GM12891 (cell line): ENCODE measurements at regions not wholly inside any gene's neighbourhood (a gene's known extent, or its start where the extent isn't known, plus 50 kb on each side); places are given as distances from the start of the nearest gene placed in this dataset.

Source experiments
- DNase-seq: peaks from one replicate; pipeline ENCODE4 v3.0.0; 2011; ENCODE audit warnings: low spot score; ENCODE audit not compliant: insufficient read length
- FAIRE-seq: peaks from 2 replicates; lab custom pipeline; 2011; peaks lifted over from hg19 to GRCh38; lab: Jason Lieb, UNC
- PAX5 ChIP-seq: IDR thresholded peaks from 2 replicates; pipeline ENCODE4 v1.6.1; 2011; ENCODE audit warnings: low read length, moderate library complexity, mild to moderate bottlenecking; ENCODE audit not compliant: insufficient read depth, severe bottlenecking
- POLR2A ChIP-seq: IDR thresholded peaks from 2 replicates; pipeline ENCODE4 v1.6.1; 2011; ENCODE audit warnings: low read depth, low read length, control low read depth
- POLR2AphosphoS5 ChIP-seq: IDR thresholded peaks from 2 replicates; pipeline ENCODE4 v1.6.1; 2011; ENCODE audit warnings: low read depth, low read length, control low read depth
- POU2F2 ChIP-seq: IDR thresholded peaks from 2 replicates; pipeline ENCODE4 v1.6.1; 2011; ENCODE audit warnings: low read depth, mild to moderate bottlenecking, control low read depth, low read length, moderate library complexity
- SPI1 ChIP-seq: IDR thresholded peaks from 2 replicates; pipeline ENCODE4 v1.6.1; 2011; ENCODE audit warnings: low read depth, low read length, control low read depth
- TAF1 ChIP-seq: IDR thresholded peaks from 2 replicates; pipeline ENCODE4 v1.6.1; 2011; ENCODE audit warnings: low read depth, low read length, control low read depth

- no peak for DNase-seq
- TF ChIP-seq PAX5 (no peak), POU2F2 (no peak)
- FAIRE-seq, result no peak
Measured at GRCh38 chr17:62189377-62189776, 124.3 kb upstream of the MED13 start.

- no peak for TF ChIP-seq POLR2A
- no peak for TF ChIP-seq SPI1
- no peak for TF ChIP-seq PAX5
- TF ChIP-seq POLR2AphosphoS5, result no peak
- TF ChIP-seq POU2F2, result no peak
- TF ChIP-seq TAF1, result no peak
- FAIRE-seq, result no peak
- no peak for DNase-seq
Measured at GRCh38 chr17:62188713-62189112, 123.6 kb upstream of the MED13 start.

GRCh38 chr17:62187681-62188080 is 122.6 kb upstream of the MED13 start:
- TF ChIP-seq POLR2A, result no peak
- no peak for TF ChIP-seq POU2F2
- no peak for TF ChIP-seq PAX5
- no peak for DNase-seq
- no peak for FAIRE-seq

GRCh38 chr17:62186841-62187240 is 121.8 kb upstream of the MED13 start:
- TF ChIP-seq SPI1 (no peak), POLR2A (no peak), PAX5 (no peak), POLR2AphosphoS5 (no peak), TAF1 (no peak), POU2F2 (no peak)
- FAIRE-seq (no peak), DNase-seq (no peak)

GRCh38 chr17:62180772-62181171 is 115.7 kb upstream of the MED13 start:
- DNase-seq (no peak), FAIRE-seq (no peak)
- TF ChIP-seq PAX5 (no peak), SPI1 (no peak), POU2F2 (no peak), POLR2A (no peak), POLR2AphosphoS5 (no peak), TAF1 (no peak)

- TF ChIP-seq POLR2A (no peak), POU2F2 (no peak), TAF1 (no peak), PAX5 (no peak), POLR2AphosphoS5 (no peak), SPI1 (no peak)
- FAIRE-seq (no peak), DNase-seq (no peak)
Measured at GRCh38 chr17:62179525-62180161, 114.6 kb upstream of the MED13 start.

GRCh38 chr17:62178579-62178978 is 113.5 kb upstream of the MED13 start:
- TF ChIP-seq SPI1 (no peak), POLR2A (no peak), POU2F2 (no peak), POLR2AphosphoS5 (no peak), TAF1 (no peak)
- FAIRE-seq (no peak), DNase-seq (no peak)

GRCh38 chr17:62172492-62173291 is 107.6 kb upstream of the MED13 start:
- no peak for DNase-seq
- TF ChIP-seq TAF1 (no peak), POU2F2 (no peak), SPI1 (no peak), PAX5 (no peak), POLR2A (no peak), POLR2AphosphoS5 (no peak)
- no peak for FAIRE-seq

GRCh38 chr17:62167076-62167475 is 102.0 kb upstream of the MED13 start:
- DNase-seq, result no peak
- FAIRE-seq, result no peak
- TF ChIP-seq POU2F2 (no peak), POLR2AphosphoS5 (no peak), SPI1 (no peak), TAF1 (no peak), POLR2A (no peak), PAX5 (no peak)
